HEK293 (cell line): ENCODE measurements at regions not wholly inside any gene's neighbourhood (a gene's known extent, or its start where the extent isn't known, plus 50 kb on each side); places are given as distances from the start of the nearest gene placed in this dataset.

Experiments used
- BCL6B ChIP-seq: fragments of 450-650 bp; formaldehyde crosslinking; IDR thresholded peaks from 2 replicates; pipeline ENCODE4 v1.5.1; 2017; ENCODE audit warnings: missing biosample characterization, missing genetic modification characterization
- ELK4 ChIP-seq: IDR thresholded peaks from 2 replicates; pipeline ENCODE4 v1.6.1; 2011; ENCODE audit warnings: mild to moderate bottlenecking, low read depth, low read length, borderline replicate concordance
- GLI2 ChIP-seq: fragments of 450-650 bp; formaldehyde crosslinking; IDR thresholded peaks from 2 replicates; pipeline ENCODE4; 2017; ENCODE audit warnings: missing biosample characterization, missing genetic modification characterization, low read depth, borderline replicate concordance
- KLF7 ChIP-seq: fragments of 450-650 bp; formaldehyde crosslinking; IDR thresholded peaks from 2 replicates; pipeline ENCODE4 v1.5.1; 2016; ENCODE audit warnings: missing biosample characterization, missing genetic modification characterization, borderline replicate concordance
- KLF8 ChIP-seq: fragments of 450-650 bp; formaldehyde crosslinking; IDR thresholded peaks from 2 replicates; pipeline ENCODE4 v1.5.1; 2016; ENCODE audit warnings: missing biosample characterization, missing genetic modification characterization
- SALL2 ChIP-seq: fragments of 450-650 bp; formaldehyde crosslinking; IDR thresholded peaks from 2 replicates; pipeline ENCODE4 v1.5.0; 2017; ENCODE audit warnings: missing biosample characterization, mild to moderate bottlenecking, missing genetic modification characterization, borderline replicate concordance
- SP2 ChIP-seq: fragments of 450-650 bp; formaldehyde crosslinking; IDR thresholded peaks from 2 replicates; pipeline ENCODE4 v1.5.1; 2016; ENCODE audit warnings: missing biosample characterization, missing genetic modification characterization
- ZBTB10 ChIP-seq: fragments of 450-650 bp; formaldehyde crosslinking; IDR thresholded peaks from 2 replicates; pipeline ENCODE4 v1.5.1; 2016; ENCODE audit warnings: missing biosample characterization, missing genetic modification characterization
- ZBTB48 ChIP-seq: fragments of 450-650 bp; formaldehyde crosslinking; IDR thresholded peaks from 2 replicates; pipeline ENCODE4 v1.5.1; 2016; ENCODE audit warnings: missing biosample characterization, missing genetic modification characterization
- ZNF16 ChIP-seq: fragments of 450-650 bp; formaldehyde crosslinking; IDR thresholded peaks from 2 replicates; pipeline ENCODE4 v1.5.1; 2016; ENCODE audit warnings: low read depth, missing biosample characterization, missing genetic modification characterization
- ZNF585B ChIP-seq: fragments of 450-650 bp; formaldehyde crosslinking; IDR thresholded peaks from 2 replicates; pipeline ENCODE4 v1.5.1; 2016; ENCODE audit warnings: missing biosample characterization, missing genetic modification characterization
- ZNF624 ChIP-seq: fragments of 450-650 bp; formaldehyde crosslinking; IDR thresholded peaks from 2 replicates; pipeline ENCODE4 v1.5.1; 2017; ENCODE audit warnings: missing biosample characterization, missing genetic modification characterization
- ZNF660 ChIP-seq: fragments of 450-650 bp; IDR thresholded peaks from 2 replicates; pipeline ENCODE4 v1.5.1; 2018; ENCODE audit warnings: missing biosample characterization, mild to moderate bottlenecking, missing genetic modification characterization
- ZNF76 ChIP-seq: fragments of 450-650 bp; formaldehyde crosslinking; IDR thresholded peaks from 2 replicates; pipeline ENCODE4; 2016; ENCODE audit warnings: low read depth, missing biosample characterization, missing genetic modification characterization, borderline replicate concordance
- TF ChIP-seq, protein P1 (sequence below): fragments of 450-650 bp; formaldehyde crosslinking; IDR thresholded peaks from 2 replicates; pipeline ENCODE4 v1.5.0; 2017; ENCODE audit warnings: missing biosample characterization, missing genetic modification characterization, borderline replicate concordance
- TF ChIP-seq, protein P2 (sequence below): fragments of 450-650 bp; formaldehyde crosslinking; IDR thresholded peaks from 2 replicates; pipeline ENCODE4 v1.5.1; 2016; ENCODE audit warnings: missing biosample characterization, missing genetic modification characterization
- TF ChIP-seq, protein P3 (sequence below): fragments of 450-650 bp; formaldehyde crosslinking; IDR thresholded peaks from 2 replicates; pipeline ENCODE4 v1.5.1; 2016; ENCODE audit warnings: missing biosample characterization, missing genetic modification characterization
- TF ChIP-seq, protein P4 (sequence below): fragments of 450-650 bp; formaldehyde crosslinking; IDR thresholded peaks from 2 replicates; pipeline ENCODE4 v1.5.1; 2016; ENCODE audit warnings: missing biosample characterization, missing genetic modification characterization, borderline replicate concordance
- TF ChIP-seq, protein P5 (sequence below): sonication (generic); formaldehyde crosslinking; IDR thresholded peaks from 2 replicates; pipeline ENCODE4 v1.8.1; 2022; ENCODE audit warnings: mild to moderate bottlenecking, moderate library complexity, missing genetic modification reagents

- TF ChIP-seq ZNF16 (tag by site-specific recombination) (no peak), ELK4 (no peak), ZNF585B (no peak), KLF7 (tag by site-specific recombination) (peak; percentile 87; the same call in 1 of the 2 replicates), ZBTB48 (tag by site-specific recombination) (peak; percentile 75), ZNF660 (tag by site-specific recombination) (0 out of 2 replicates have a peak, but pooled peaks have one; percentile 32), ZBTB10 (no peak), SALL2 (no peak), KLF8 (tag by site-specific recombination) (peak; percentile 67), ZNF76 (peak; percentile 19; the same call in 1 of the 2 replicates), SP2 (peak; percentile 22; the same call in 1 of the 2 replicates), BCL6B (tag by site-specific recombination) (peak; percentile 95), ZNF624 (tag by site-specific recombination) (no peak), GLI2 (peak; percentile 99)
- TF ChIP-seq, protein P1, sequence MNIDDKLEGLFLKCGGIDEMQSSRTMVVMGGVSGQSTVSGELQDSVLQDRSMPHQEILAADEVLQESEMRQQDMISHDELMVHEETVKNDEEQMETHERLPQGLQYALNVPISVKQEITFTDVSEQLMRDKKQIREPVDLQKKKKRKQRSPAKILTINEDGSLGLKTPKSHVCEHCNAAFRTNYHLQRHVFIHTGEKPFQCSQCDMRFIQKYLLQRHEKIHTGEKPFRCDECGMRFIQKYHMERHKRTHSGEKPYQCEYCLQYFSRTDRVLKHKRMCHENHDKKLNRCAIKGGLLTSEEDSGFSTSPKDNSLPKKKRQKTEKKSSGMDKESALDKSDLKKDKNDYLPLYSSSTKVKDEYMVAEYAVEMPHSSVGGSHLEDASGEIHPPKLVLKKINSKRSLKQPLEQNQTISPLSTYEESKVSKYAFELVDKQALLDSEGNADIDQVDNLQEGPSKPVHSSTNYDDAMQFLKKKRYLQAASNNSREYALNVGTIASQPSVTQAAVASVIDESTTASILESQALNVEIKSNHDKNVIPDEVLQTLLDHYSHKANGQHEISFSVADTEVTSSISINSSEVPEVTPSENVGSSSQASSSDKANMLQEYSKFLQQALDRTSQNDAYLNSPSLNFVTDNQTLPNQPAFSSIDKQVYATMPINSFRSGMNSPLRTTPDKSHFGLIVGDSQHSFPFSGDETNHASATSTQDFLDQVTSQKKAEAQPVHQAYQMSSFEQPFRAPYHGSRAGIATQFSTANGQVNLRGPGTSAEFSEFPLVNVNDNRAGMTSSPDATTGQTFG (tag by site-specific recombination) = no peak
- TF ChIP-seq, protein P2, sequence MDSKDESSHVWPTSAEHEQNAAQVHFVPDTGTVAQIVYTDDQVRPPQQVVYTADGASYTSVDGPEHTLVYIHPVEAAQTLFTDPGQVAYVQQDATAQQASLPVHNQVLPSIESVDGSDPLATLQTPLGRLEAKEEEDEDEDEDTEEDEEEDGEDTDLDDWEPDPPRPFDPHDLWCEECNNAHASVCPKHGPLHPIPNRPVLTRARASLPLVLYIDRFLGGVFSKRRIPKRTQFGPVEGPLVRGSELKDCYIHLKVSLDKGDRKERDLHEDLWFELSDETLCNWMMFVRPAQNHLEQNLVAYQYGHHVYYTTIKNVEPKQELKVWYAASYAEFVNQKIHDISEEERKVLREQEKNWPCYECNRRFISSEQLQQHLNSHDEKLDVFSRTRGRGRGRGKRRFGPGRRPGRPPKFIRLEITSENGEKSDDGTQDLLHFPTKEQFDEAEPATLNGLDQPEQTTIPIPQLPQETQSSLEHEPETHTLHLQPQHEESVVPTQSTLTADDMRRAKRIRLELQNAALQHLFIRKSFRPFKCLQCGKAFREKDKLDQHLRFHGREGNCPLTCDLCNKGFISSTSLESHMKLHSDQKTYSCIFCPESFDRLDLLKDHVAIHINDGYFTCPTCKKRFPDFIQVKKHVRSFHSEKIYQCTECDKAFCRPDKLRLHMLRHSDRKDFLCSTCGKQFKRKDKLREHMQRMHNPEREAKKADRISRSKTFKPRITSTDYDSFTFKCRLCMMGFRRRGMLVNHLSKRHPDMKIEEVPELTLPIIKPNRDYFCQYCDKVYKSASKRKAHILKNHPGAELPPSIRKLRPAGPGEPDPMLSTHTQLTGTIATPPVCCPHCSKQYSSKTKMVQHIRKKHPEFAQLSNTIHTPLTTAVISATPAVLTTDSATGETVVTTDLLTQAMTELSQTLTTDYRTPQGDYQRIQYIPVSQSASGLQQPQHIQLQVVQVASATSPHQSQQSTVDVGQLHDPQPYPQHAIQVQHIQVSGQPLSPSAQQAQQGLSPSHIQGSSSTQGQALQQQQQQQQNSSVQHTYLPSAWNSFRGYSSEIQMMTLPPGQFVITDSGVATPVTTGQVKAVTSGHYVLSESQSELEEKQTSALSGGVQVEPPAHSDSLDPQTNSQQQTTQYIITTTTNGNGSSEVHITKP = peak; percentile 65
- TF ChIP-seq, protein P3, sequence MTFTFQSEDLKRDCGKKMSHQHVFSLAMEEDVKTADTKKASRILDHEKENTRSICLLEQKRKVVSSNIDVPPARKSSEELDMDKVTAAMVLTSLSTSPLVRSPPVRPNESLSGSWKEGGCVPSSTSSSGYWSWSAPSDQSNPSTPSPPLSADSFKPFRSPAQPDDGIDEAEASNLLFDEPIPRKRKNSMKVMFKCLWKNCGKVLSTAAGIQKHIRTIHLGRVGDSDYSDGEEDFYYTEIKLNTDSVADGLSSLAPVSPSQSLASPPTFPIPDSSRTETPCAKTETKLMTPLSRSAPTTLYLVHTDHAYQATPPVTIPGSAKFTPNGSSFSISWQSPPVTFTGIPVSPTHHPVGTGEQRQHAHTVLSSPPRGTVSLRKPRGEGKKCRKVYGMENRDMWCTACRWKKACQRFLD (tag by site-specific recombination) = no peak
- TF ChIP-seq, protein P4, sequence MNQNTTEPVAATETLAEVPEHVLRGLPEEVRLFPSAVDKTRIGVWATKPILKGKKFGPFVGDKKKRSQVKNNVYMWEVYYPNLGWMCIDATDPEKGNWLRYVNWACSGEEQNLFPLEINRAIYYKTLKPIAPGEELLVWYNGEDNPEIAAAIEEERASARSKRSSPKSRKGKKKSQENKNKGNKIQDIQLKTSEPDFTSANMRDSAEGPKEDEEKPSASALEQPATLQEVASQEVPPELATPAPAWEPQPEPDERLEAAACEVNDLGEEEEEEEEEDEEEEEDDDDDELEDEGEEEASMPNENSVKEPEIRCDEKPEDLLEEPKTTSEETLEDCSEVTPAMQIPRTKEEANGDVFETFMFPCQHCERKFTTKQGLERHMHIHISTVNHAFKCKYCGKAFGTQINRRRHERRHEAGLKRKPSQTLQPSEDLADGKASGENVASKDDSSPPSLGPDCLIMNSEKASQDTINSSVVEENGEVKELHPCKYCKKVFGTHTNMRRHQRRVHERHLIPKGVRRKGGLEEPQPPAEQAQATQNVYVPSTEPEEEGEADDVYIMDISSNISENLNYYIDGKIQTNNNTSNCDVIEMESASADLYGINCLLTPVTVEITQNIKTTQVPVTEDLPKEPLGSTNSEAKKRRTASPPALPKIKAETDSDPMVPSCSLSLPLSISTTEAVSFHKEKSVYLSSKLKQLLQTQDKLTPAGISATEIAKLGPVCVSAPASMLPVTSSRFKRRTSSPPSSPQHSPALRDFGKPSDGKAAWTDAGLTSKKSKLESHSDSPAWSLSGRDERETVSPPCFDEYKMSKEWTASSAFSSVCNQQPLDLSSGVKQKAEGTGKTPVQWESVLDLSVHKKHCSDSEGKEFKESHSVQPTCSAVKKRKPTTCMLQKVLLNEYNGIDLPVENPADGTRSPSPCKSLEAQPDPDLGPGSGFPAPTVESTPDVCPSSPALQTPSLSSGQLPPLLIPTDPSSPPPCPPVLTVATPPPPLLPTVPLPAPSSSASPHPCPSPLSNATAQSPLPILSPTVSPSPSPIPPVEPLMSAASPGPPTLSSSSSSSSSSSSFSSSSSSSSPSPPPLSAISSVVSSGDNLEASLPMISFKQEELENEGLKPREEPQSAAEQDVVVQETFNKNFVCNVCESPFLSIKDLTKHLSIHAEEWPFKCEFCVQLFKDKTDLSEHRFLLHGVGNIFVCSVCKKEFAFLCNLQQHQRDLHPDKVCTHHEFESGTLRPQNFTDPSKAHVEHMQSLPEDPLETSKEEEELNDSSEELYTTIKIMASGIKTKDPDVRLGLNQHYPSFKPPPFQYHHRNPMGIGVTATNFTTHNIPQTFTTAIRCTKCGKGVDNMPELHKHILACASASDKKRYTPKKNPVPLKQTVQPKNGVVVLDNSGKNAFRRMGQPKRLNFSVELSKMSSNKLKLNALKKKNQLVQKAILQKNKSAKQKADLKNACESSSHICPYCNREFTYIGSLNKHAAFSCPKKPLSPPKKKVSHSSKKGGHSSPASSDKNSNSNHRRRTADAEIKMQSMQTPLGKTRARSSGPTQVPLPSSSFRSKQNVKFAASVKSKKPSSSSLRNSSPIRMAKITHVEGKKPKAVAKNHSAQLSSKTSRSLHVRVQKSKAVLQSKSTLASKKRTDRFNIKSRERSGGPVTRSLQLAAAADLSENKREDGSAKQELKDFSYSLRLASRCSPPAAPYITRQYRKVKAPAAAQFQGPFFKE (tag by site-specific recombination) = no peak
- TF ChIP-seq, protein P5, sequence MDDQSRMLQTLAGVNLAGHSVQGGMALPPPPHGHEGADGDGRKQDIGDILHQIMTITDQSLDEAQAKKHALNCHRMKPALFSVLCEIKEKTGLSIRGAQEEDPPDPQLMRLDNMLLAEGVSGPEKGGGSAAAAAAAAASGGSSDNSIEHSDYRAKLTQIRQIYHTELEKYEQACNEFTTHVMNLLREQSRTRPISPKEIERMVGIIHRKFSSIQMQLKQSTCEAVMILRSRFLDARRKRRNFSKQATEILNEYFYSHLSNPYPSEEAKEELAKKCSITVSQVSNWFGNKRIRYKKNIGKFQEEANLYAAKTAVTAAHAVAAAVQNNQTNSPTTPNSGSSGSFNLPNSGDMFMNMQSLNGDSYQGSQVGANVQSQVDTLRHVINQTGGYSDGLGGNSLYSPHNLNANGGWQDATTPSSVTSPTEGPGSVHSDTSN = no peak
Measured at GRCh38 chr6:4320860-4321259, 185.5 kb upstream of the ECI2 start (continued).
